ENCODE measurements at regions not wholly inside any gene's neighbourhood (a gene's known extent, or its start where the extent isn't known, plus 50 kb on each side); places are given as distances from the start of the nearest gene placed in this dataset.
"Not testable (repeated sequence)": the region's sequence is repeated elsewhere in the genome, so short reads cannot be mapped to it uniquely, and the experiment has no call there.

DNA sequence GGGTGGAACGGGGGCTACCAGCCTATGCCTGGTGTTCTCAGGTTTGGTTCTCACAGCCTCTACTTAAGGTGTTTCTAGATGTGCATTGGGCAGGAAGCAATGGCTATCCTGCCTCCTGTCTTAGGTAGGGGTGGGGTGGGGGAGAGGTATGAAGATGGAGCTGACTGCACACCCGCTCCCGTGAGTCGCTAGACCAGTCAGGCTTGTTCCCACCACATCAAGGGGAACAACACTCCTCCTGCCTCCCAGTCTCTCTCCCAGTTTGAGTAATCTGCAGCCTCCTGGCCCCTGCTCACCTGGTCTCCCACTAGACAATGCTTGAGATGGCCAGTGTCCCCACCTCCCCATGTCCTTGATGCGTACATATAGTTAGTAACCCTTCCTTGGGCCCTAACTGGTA, 79.3 kb upstream of the TENM4 start:
- peak; percentile 75 for DNase-seq (ENCODE audit: low read depth, low spot score)

DNA sequence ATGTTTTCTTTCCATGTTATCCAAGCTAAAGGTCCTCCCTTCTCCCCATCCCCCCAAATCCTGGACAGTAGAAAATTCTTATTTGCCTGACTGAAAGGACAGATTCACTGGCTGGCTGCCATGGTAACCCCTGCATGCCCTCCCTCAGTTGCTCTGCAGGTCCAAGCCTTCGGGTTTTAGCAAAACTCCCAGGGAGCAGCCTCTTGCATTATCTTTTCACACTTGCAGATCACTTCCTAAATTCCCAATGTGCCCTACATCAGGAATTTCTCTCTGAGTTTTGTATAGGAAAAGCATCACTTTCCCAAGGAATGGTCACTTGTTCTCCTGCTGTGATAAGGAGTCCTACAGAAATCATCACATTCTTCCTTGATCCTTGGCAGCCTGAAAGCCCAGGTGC, 75.0 kb upstream of the TENM4 start:
- no peak for DNase-seq (ENCODE audit: low read depth, low spot score)

- DNase-seq (ENCODE audit: low read depth, low spot score), result no peak
Observed at GRCh38 chr11:79514695-79515094, 73.9 kb upstream of the TENM4 start.

GRCh38 chr11:79514290-79514689, 73.5 kb upstream of the TENM4 start:
- no peak for DNase-seq (ENCODE audit: low read depth, low spot score)

DNA sequence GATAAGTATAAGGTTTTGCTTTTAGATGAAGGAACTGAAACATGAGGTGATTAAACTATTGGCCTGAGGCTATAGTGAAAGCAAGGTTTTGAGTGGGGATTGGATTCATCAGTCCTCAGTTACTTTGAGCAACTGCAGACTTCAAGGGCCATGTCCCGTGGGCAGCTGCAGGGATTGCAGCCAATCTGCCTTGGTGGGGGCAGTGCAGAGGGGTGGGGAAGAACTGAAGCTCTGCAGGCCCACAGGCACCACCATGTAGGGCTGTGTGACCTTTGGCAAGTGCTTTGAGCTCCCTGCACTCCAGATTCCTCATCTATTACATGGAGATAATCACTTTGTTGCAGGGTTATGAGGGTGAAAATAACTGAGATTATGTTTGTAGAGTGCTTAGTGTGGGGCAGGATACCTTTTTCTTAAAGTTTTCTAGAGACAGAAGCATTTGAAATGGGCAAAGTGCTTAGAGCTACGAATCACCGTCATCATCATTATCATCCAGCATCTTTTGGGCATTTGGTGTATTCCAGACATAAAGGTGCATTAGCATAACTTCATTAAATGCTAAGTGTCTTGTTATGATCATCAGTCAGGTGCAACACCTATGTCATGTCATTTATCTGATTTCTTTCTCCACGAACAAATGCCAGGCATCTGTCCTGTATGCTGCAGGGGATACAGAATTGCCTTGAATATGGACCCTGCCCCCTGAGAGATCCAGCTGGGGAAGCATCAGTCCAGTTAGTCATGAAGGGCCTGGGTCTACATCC, 72.1 kb upstream of the TENM4 start:
- DNase-seq (ENCODE audit: low read depth, low spot score), result no peak

- peak; percentile 42 for DNase-seq (ENCODE audit: low read depth, low spot score)
Observed at GRCh38 chr11:79510960-79511359, 70.1 kb upstream of the TENM4 start.

DNA sequence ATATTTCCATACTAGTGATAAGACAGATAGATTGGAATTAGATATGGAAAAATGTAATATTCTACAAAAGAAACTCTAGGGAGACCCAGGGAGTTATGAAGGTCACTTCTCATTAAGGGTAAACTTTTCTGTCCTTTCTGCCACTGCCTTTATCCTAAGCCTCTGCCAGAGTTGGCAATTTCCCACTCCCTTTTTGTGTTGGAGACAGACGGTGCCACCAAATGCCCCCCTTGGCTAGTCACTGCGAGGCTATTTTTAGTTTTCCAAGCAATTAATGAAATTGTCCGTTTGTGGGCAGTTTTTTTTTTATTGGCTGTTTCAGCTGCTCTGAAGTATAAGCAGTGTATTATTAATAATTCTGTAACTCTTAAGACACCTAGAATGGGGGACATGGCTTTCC, 67.6 kb upstream of the TENM4 start:
- no peak for DNase-seq (ENCODE audit: low read depth, low spot score)

DNA sequence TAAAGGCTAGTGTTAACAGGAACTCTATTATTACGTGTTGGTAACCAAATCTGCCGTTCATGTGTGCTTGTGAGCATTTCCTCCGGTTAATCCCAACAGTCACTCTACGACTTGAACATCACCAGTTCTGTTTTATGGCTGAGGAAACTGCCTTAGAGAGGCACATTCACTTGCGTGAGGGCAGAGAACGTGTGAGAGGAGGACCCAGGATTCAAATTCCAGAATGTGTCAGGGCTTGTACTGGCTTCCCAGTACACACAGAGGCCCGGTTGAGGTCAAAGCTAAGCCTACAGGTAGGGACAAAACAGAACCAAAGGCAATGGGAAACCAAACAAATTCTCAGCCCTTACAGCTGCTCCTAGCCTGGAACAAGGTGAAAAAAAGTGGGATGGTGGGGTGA, 66.9 kb upstream of the TENM4 start:
- no peak for DNase-seq (ENCODE audit: low read depth, low spot score)

GRCh38 chr11:79506734-79507344, 66.0 kb upstream of the TENM4 start:
- peak; percentile 50 for DNase-seq (ENCODE audit: low read depth, low spot score)

GRCh38 chr11:79506124-79506523, 65.3 kb upstream of the TENM4 start:
- no peak for DNase-seq (ENCODE audit: low read depth, low spot score)

GRCh38 chr11:79503028-79503427, 62.2 kb upstream of the TENM4 start:
- DNase-seq (ENCODE audit: low read depth, low spot score), result peak; percentile 61

GRCh38 chr11:79501707-79502106, 60.9 kb upstream of the TENM4 start:
- no peak for DNase-seq (ENCODE audit: low read depth, low spot score)

DNA sequence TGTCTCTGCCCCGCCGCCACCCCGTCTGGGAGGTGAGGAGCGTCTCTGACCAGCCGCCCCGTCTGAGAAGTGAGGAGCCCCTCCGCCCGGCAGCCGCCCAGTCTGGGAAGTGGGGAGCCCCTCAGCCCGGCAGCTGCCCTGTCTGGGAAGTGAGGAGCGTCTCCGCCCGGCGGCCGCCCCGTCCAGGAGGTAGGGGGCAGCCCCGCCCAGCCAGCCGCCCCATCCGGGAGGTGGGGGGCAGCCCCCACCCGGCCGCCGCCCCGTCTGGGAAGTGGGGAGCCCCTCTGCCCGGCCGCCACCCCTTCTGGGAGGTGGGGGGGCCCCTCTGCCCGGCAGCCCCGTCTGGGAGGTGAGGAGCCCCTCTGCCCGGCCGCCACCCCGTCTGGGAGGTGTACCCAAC, 59.1 kb upstream of the TENM4 start:
- DNase-seq (ENCODE audit: low read depth, low spot score), result not testable (repeated sequence)

DNA sequence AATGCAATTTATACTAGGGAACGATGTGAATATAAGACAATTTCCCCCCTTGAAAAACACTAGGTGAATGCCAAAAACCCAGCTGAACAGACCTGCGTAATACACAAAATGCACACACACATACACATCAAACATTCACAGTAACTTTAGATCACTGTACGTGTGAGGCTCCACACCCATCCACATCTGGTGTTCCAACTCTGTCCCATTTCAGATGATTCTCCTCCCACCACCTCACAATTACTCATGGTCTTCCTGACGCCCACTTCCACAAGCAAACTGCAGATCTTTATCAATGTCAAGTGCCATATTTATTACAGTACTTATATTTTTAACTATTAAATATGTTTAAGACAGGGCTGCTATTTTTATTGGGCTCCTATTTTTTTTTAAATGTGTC, 57.8 kb upstream of the TENM4 start:
- no peak for DNase-seq (ENCODE audit: low read depth, low spot score)

DNA sequence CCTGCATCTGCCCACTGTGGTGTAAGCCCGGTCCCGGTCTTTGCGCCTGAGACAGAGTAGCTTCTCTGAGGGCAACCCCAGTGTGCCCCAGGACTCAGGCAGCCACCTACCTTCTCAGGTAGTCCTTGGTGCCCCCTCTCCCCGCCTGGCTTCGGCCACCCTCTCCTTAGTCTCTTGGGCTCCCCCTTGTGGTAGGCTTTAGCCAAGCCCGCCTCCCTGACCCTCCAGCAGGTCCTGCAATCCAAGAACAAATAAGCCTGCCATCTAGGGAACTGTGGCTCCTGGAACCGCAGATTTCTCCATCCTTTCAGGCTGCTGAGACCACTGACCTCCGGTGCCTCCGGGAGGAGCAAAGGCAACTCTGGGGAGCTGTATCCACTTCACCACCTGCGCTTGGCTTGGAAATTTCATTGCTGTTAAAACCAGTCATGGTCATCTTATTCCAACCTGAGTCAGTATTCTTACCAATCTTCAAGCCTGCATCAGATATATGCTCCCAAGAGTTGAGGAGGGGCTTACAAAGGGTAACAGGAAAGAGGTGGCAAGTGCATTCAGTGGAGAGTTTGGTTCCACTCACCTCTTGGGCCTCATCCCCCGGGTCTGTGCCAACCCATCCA, 52.8 kb upstream of the TENM4 start:
- DNase-seq (ENCODE audit: low read depth, low spot score), result peak; percentile 96

DNA sequence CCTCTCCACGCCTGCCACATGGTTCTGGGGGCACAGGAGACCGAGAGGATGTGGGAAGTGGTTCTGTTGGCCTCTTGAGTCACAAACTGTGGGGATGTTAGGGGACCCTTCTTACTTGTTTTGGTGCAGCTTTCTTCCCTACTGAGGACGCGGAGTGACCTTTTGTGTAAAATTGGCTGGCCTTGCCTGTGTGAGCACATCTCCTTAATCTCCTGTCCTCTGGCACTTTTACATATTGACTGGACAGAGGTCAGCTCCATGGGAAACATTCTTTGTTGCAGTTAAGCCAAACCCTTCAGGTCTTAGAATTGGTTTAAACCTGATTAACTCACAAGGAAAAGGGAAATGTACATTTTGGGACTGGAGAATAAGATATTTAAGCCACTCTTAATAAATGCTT, 51.2 kb upstream of the TENM4 start:
- DNase-seq (ENCODE audit: low read depth, low spot score), result no peak
